AG09309 (cell line): ENCODE measurements at regions not wholly inside any gene's neighbourhood (a gene's known extent, or its start where the extent isn't known, plus 50 kb on each side); places are given as distances from the start of the nearest gene placed in this dataset.

Experiments used
- DNase-seq: peaks from one replicate; pipeline ENCODE4 v3.0.0-alpha.2; 2010; ENCODE audit warnings: low read depth
- H3K4me3 ChIP-seq: 2 replicates; pipeline ENCODE4 v1.5.1; 2011; ENCODE audit warnings: mild to moderate bottlenecking, low read depth, low read length, moderate library complexity; ENCODE audit not compliant: control insufficient read depth
- TF ChIP-seq, protein P1 (sequence below): IDR thresholded peaks from 2 replicates; pipeline ENCODE4 v1.5.1; 2011; ENCODE audit warnings: mild to moderate bottlenecking, low read depth, low read length, inconsistent platforms; ENCODE audit not compliant: insufficient read depth, control insufficient read depth; ENCODE audit errors: missing control alignments

DNA sequence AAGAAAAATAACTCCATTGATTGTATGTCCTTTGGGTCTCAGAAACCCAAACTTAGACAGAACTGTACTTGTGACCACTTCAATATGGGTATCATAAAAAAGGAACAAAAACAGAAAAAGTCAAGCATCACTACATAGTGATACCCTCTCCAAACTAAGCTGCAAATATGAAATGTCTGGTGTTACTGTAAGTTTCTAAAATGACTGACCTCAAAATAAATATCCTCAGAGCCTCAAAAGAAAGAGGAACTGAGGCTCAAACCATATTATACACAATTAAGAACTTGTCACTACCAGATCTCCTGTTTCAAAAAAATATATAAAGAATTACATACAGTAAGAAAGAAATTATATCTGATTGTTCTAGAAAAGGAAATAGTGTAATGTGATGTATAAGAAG, 787.9 kb upstream of the KLHL1 start:
- no peak overlapping the region for H3K4me3 ChIP-seq
- TF ChIP-seq, protein P1, sequence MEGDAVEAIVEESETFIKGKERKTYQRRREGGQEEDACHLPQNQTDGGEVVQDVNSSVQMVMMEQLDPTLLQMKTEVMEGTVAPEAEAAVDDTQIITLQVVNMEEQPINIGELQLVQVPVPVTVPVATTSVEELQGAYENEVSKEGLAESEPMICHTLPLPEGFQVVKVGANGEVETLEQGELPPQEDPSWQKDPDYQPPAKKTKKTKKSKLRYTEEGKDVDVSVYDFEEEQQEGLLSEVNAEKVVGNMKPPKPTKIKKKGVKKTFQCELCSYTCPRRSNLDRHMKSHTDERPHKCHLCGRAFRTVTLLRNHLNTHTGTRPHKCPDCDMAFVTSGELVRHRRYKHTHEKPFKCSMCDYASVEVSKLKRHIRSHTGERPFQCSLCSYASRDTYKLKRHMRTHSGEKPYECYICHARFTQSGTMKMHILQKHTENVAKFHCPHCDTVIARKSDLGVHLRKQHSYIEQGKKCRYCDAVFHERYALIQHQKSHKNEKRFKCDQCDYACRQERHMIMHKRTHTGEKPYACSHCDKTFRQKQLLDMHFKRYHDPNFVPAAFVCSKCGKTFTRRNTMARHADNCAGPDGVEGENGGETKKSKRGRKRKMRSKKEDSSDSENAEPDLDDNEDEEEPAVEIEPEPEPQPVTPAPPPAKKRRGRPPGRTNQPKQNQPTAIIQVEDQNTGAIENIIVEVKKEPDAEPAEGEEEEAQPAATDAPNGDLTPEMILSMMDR = no peak
- DNase-seq = no peak

DNA sequence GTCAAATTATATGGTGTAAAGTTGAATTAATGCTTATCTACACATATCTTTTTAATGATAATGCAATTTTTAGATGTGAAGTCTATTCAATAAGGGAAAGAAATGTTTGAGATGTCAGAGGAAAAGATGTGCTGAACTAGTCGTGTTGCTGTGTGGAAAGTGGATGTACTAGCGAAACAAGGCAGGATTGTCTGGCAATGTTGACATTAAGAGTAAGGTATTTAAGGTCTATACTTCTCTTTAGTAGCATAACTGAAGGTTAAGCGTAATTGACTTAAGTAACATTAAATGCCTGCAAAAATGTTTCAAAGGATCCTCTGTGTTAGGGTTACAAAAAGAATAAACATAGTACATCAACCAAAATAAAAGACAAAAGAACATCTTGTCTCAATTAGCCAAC, 787.3 kb upstream of the KLHL1 start:
- H3K4me3 ChIP-seq = no peak overlapping the region
- DNase-seq = no peak
- TF ChIP-seq, protein P1 = no peak

DNA sequence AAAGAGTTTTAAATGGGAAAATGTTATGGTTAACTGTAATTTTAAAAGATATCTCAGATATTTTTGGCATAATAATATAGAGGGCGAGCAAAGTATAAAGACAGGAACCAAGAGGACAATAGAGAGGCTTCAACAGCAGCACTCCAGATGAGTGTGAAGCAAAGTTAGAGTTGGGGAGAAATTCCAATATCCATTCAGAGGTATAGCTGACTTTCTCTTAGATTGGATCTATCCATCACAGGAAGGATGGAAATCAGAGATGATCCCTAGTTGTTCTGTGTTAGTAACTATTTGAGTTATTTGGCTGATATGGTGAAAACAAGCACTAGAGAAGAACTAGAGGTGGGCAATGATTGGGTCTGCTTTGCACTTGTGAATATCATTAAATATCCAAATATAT, 786.0 kb upstream of the KLHL1 start:
- no peak for DNase-seq
- TF ChIP-seq, protein P1 = no peak

DNA sequence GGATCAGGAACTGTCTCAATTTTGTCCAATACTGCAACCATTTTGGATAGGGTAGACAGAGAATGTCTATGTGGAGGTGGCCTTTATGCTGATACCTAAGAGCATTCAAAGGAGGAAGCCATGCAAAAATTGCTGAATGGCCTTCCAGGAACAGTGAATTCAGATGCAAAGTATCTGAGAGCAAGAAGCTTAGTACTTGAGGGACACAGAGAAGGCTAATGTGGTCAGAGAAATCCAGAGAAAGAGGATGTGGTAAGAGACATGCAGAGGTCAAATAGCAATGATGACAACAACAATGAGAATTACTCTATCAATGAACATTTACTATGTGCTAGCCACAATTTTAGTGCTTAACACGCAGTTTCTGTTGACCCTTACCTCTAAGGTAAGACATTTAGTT, 785.6 kb upstream of the KLHL1 start:
- DNase-seq = no peak
- TF ChIP-seq, protein P1 = no peak
- no peak overlapping the region for H3K4me3 ChIP-seq

More for the DNA sequence above, 786.0 kb upstream of the KLHL1 start:
- no peak overlapping the region for H3K4me3 ChIP-seq

DNA sequence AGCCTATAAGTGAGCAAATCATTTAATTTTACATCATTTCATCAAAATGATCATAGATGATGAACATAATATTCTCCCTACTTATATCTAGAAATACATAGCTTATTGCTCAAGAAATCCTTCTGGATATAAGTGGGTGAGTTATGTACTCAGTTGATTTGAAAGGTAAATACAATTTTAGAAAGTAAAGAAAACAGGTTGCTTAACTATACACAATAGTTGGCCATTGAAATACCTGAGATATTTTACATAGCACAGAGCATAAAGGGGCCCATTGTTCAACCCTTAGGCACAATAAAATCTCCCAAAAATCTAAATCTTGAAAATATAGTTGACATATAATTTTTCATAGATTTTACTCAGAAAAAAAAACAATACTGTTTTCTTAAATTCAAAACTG, 782.0 kb upstream of the KLHL1 start:
- DNase-seq = no peak
- TF ChIP-seq, protein P1 = no peak
- H3K4me3 ChIP-seq = no peak overlapping the region

DNA sequence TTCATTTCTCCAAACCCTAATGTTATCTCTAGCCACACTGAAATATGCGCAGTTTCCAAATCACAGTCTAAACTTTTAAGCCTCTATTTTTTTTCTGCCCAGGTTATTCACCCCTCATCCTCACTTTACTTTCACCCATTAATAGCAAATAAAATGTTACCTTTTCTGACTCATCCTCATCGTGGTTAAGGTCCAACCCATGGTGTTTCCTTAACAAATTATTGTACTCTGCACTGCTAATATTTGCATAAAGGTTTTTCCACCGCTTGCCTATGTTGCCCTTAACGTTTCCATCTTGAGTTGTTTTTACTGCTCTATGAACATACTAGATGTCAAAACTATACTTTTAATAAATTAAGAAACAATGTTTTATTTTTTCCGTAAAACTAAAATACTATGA, 780.9 kb upstream of the KLHL1 start:
- no peak for DNase-seq
- H3K4me3 ChIP-seq = no peak overlapping the region
- TF ChIP-seq, protein P1 = no peak

DNA sequence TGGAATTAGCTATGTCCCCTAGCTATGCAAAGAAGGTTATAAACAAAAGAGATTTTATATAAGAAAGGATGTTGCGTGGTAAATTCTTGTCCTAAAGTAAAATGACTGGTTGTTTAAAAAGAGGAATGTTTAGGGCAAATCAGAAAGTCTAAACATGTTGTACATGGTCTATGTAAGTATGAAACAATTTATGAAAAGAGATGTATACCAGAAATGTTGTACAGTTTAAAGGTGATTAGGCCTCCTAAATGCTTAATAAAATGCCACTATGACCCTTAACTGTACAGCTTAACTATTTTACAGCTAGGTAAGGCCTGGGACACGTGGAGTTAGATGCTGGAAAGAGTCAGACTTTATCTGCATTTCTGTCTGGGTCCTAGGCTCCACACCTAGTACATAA, 775.9 kb upstream of the KLHL1 start:
- TF ChIP-seq, protein P1 = no peak
- no peak for DNase-seq
- no peak overlapping the region for H3K4me3 ChIP-seq
